ENCODE measurements at regions not wholly inside any gene's neighbourhood (a gene's known extent, or its start where the extent isn't known, plus 50 kb on each side); places are given as distances from the start of the nearest gene placed in this dataset.
A peak's percentile ranks its signal among the peaks of the same experiment; 100 is the strongest.

DNA sequence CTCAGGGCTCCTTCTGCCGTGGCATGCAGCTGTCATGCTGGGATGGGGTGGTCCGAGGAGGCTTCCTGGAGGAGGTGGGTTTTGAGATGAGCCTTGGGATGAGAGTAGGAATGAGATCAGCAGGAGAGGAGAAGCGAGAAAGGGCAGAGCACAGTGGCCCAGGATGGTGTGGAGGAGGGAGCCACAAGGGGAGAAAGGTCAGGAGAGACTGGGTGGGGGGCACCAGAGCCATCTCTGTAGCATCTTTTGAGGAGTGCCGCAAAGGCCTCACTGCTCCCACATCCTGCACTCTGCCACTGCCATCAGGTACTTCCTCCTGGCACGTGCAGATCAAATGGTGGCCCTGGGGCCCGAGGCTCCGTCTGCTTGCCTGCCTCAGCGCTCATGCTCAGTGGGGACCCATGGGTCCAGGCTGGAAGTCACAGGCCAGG is 150.2 kb downstream of the MACROH2A1 start:
- no peak for DNase-seq (ENCODE audit: low read depth)

DNA sequence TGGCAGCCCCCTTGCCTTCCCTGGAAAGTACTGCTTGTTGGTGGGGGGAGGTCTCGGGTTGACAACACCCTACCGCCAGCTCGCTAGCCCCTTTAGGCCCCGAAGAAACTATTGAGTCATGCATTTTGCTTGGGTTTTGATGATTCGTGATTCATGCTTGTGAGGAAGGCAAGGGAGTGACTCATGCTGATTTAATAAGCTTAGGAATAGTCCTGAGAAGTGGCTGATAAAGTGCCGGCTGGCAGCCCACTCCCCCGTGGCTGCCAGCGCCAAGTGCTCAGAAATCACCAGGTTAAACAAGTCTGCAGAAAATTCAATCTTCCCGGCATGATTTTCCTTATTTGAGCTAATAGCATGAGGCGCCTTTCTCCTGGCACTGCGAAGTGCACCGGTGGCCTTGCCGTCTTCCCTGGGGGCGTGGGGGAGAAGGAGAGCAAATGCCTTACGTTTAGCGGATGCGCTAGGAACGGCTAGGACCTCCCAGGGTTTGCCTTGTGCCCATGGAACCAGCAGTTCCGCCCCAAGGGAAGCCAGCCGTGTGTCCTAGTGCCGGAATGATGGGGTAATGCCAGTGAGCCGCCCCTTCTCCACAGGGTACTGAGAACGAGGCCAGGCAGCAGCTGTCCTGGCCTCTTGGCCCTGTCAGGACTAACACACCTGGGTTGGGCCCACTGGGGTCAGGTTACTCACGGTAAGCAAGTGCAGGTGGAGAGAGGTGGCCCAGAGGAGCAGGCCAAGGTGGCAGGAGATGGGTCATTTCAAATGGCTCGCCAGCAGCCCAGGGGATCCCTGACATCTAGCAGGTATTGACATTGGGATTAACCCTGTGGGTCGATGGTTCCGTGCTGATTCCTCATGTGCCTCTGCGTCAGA is 151.9 kb downstream of the MACROH2A1 start:
- DNase-seq (ENCODE audit: low read depth), result peak; percentile 95

- DNase-seq (ENCODE audit: low read depth), result no peak
Measured at GRCh38 chr5:135246605-135246922, 152.5 kb downstream of the MACROH2A1 start.

- peak; percentile 80 for DNase-seq (ENCODE audit: low read depth)
Measured at GRCh38 chr5:135245521-135246499, 153.2 kb downstream of the MACROH2A1 start.

DNA sequence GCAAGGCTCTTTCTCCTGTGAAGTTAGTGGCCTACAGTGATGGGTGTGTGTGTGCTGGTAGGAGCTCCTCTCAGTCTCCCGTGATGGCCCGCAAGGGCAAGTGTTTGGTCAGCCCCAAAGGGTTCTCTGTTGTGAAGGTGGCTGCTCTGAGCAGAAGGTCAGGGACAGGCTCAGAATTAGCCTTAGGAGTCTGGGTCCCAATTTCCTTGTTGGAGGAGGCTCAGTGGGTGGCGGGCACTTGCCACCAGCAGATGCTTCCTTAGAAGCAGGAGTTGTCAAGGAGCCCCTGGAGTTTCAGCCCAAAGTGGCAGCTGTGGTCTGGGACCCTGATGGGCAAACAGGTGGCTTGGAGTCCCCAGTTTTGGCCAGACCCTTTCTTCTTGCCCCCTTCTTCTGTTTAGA is 154.4 kb downstream of the MACROH2A1 start:
- DNase-seq (ENCODE audit: low read depth), result no peak

DNA sequence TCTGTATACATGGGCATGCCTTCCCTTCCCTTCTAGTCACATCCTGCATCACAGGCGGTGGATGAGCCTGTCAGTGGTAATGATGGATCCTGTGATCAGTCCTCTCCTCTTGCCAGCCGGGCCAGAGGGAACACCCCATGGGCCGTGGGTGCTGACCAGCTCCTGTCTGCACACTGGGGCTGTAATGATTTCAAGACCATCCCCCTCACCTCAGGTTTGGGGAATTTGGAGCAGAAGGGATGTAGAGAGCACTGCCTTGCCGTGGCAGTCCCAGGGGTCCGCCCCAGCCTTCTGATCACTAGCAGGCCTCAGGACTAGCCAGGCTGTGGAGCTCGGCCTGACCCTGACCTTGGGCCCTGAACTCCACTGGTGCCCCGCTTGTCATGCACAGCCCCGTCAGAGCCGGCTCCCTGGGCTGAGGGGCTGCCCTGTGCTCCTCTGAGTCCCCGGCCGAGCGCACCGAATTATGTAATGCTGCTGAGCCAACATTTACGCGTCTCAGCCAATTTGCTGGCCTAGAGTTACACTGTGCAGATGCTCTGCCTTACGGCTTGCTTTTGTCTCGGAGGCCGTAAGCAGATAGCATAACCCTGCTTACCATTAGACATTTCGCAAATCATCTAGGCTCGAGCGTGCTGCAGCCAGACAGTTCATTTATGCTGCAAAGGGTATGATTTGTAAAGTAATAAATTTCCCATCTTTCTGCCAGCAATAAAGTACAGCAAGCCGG is 155.3 kb downstream of the MACROH2A1 start:
- no peak for DNase-seq (ENCODE audit: low read depth)

DNA sequence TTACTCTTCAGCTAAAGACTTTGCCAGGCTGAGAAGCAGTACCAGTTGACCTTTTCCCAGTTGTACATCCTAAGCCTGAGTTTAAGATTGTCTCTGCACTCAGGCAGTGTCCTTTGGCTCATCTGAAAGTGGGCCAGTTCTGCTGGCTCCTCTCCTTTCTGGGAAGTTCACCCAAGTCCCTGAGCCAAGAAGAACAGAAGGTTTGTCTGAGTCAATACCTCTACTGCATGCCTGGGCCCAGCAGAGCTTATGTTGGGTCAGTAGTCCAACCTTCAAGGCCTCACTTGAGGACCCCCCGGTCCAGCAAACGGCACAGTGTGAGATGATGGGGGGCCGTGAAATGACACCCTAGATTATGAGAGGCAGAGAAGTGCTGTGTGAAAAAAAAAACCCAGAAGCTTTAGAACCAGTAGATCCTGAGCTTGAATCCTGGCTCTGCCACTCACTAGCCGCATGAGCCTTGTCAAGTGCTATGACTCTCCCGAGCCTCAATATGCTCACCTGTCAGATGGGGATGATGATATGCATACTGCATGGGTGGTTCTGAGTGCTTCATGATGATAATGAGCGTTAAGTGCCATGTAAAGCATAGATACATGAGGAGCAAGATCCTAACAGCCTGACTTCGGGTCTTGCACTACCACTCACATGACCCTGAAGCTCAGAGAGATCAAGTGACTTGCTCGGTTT is 156.0 kb downstream of the MACROH2A1 start:
- DNase-seq (ENCODE audit: low read depth), result peak; percentile 52

DNA sequence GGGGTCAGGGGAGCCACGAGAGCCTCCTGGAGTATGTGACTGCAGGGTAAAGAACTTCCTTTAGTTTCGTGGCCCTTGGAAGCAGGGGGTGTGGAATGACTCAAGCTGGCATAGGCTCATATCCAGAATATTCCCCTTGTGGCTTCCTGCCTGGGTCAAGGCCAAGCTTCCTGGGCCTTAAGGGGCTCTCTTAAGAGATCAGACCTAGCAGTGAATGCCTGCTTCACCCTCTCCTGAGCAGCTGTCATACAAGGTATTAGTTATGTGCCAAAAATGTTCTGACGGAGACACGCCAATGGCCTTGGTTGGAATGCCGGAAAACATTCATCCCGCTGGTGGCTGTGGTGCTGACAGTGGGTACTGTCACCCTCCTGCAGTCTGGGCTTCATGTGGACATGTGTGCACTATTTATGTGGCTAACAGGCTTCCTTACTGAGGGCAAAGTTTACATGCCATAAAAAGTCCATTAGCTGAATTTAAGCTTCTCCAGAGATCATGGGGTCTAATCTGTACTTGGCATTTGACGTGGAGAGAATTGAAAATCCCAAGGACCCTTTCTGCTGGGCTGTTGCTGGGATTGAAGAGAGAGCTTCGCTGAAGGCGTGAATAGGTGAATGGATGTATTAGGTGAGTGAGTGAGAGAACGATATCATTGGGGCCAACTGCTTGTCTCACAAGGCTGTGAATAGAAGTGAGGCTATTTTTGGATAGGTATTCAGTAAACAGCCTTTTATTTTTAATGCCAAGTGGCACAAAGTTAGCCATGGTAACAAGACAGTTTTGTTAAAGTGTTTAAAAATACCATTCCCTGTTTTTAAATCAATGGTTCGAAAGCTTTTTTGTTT is 156.8 kb downstream of the MACROH2A1 start:
- DNase-seq (ENCODE audit: low read depth), result peak; percentile 90

DNA sequence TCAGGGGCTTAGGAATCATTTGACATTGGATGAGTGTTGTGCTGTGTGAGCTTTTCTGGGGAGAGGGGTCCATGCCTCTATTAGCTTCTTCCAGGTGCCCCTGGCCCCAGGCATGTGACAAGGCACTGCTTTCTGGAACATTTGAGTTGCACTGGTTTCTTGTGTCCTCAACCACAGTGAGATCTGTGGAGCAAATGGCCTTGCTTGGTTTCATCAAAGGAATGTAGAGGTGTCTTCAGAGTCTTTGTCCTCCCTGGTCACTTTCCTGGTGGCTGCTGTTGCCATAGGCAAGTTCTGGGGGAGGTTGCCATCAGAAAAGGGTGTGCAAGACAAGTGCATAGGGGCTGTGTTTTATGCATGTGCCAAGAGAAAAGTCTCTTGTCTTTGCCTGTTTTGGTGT is 157.5 kb downstream of the MACROH2A1 start:
- no peak for DNase-seq (ENCODE audit: low read depth)

GRCh38 chr5:135240781-135241360 is 158.2 kb downstream of the MACROH2A1 start:
- DNase-seq (ENCODE audit: low read depth), result no peak

- no peak for DNase-seq (ENCODE audit: low read depth)
Measured at GRCh38 chr5:135240283-135240633, 158.8 kb downstream of the MACROH2A1 start.

GRCh38 chr5:135239453-135240282 is 159.4 kb downstream of the MACROH2A1 start:
- peak; percentile 38 for DNase-seq (ENCODE audit: low read depth)

DNA sequence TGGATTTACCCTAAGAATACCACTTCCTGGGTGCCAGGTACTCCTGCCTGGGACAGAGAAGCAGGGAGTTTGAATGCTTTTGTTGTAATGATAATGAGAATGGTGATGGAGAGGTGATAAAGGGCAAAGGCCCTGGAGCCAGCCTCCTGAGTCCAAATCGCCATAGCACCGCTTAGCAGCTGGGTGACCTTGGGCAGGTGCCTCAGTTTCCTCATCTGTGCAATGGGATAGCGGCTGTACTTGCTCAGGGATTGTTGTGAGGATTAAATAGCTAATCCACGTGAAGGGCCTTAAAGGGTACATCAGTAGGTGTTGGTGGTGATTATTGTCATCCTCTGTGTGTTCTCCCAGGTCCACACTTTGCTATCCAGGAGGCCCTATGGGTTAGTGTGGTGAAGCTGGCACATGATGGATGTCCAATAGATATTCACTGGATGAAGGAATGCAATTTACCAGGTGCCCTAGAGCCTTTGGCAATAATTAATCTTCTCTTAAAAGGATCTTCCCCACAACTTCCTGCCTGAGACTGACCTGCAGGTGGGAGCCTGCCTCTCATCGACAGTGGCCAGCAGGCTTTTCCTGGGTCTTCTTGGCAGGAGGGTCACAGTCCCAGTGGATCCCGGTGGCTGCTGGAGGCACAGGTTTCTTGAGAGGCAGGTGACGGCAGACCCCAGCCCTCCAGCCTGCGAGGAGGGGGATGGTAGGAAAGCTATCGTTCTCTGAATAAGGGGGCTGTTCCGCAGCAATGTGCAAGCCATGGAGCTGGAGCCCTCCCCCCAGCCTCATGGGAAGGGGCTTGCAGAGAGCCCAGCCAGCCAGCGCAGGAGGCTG is 160.2 kb downstream of the MACROH2A1 start:
- no peak for DNase-seq (ENCODE audit: low read depth)

DNA sequence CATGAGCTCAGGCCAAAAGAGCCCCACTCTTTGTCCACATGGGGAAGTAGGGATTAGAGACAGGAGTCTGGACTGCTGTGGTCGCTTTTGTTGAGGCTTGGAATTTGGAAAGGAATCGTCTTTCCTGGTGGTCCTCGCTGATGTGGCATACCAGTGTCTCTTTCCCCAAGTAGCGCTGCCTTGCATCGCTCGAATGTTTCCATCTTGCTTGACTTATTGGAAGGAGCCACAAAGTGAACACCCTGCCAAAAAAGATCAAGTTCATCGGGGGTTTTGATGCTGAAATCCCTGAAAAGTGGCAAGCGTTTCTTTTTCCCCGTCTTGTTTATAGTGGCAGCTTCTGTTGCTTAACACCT is 161.3 kb downstream of the MACROH2A1 start:
- no peak for DNase-seq (ENCODE audit: low read depth)

DNA sequence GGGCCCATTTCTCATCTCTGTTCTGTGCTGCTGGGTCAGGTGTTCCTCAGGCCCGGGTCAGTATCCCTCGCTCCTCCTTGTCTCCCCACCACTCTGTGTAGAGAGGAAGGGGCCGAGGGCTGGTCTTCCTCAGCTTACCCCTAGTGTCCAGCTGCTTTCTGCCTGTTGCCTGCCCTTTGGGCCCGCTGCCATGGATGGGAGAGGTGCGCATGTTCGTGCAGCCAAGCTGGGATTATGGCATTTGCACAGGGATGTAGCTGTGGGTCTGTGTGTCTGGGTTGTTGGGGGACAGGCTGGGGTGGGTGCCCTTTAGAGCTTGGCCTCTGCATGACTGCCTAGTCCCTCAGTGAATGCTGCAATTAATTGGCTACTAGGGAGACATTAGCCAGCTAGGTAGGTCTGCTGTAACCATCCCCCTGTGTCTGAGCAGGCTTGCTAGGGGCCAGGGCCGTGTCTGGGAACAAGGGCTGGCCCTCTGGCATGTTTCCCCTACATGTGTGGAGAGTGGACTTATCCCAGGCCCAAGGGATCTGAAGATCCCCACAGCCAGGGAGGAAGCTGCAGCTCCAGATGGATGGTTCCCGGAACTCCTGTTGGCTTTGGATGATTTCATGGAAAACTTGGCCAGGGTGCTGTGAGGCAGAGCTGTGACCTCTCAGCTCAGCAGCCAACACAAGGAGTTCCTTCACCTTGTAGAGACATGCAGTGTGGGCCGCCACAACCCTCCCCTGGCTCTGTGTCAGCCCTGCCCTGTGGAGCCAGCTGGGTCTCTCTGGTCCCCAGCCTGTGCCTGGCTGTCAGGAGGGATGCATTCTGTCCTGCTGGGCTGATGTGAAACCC is 161.9 kb downstream of the MACROH2A1 start:
- DNase-seq (ENCODE audit: low read depth), result no peak

GRCh38 chr5:135236228-135236907 is 162.7 kb downstream of the MACROH2A1 start:
- DNase-seq (ENCODE audit: low read depth), result no peak

DNA sequence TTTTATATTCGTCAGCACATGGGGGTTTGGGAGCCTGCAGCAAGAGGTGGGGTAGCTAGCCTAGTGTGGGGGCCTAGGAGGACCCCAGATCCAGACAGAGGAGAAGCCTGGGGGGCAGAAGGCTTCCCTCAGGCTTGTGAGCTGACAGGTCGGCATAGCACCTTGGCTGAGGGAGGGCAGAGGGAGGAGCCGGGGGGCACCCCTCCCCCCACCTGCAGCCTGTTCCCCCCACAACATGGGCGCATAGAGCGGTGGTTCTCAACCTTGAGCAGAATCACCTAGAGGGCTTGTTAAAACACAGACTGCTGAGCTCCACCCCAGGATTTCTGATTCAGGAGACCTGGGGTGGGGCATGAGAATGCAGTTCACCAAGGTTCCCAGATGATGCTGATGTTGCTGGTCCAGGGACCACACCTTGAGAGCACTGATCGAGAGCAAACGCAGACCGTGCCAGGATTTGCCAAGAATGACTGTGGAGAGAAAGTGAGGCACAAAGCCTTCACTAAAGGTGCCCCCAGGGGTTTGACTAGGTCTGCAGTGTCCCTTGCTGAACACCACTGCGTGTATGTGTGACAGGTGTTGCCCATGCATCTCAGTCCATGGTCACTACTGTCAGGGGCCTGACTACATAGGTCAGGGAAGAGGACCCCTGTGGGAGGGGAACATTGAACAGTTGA is 163.3 kb downstream of the MACROH2A1 start:
- DNase-seq (ENCODE audit: low read depth), result no peak

Data from EH (cell line).